ENCODE measurements at regions not wholly inside any gene's neighbourhood (a gene's known extent, or its start where the extent isn't known, plus 50 kb on each side); places are given as distances from the start of the nearest gene placed in this dataset.

- DNase-seq = no peak
Observed at GRCh38 chr1:224486801-224487583, 52.4 kb upstream of the WDR26 start.

GRCh38 chr1:224488806-224489499 lies 54.4 kb upstream of the WDR26 start:
- DNase-seq = no peak

- DNase-seq = no peak
Observed at GRCh38 chr1:224489534-224490365, 55.2 kb upstream of the WDR26 start.

- DNase-seq = no peak
Observed at GRCh38 chr1:224490549-224491537, 56.2 kb upstream of the WDR26 start.

- DNase-seq = no peak
Observed at GRCh38 chr1:224492015-224492414, 57.4 kb upstream of the WDR26 start.

- DNase-seq = no peak
Observed at GRCh38 chr1:224492632-224493031, 58.0 kb upstream of the WDR26 start.

GRCh38 chr1:224493269-224493668 lies 58.7 kb upstream of the WDR26 start:
- DNase-seq = no peak

- DNase-seq = no peak
Observed at GRCh38 chr1:224494343-224494742, 59.7 kb upstream of the WDR26 start.

- DNase-seq = no peak
Observed at GRCh38 chr1:224495866-224496265, 61.3 kb upstream of the WDR26 start.

GRCh38 chr1:224496826-224497225 lies 62.2 kb upstream of the WDR26 start:
- no peak for DNase-seq

GRCh38 chr1:224497714-224498573 lies 63.3 kb upstream of the WDR26 start:
- no peak for DNase-seq

- peak; percentile 42 for DNase-seq
Observed at GRCh38 chr1:224498574-224499170, 64.1 kb upstream of the WDR26 start.

- no peak for DNase-seq
Observed at GRCh38 chr1:224499204-224499603, 64.6 kb upstream of the WDR26 start.

GRCh38 chr1:224500796-224501195 lies 66.2 kb upstream of the WDR26 start:
- DNase-seq = no peak

- DNase-seq = no peak
Observed at GRCh38 chr1:224501836-224502235, 67.2 kb upstream of the WDR26 start.

- DNase-seq = no peak
Observed at GRCh38 chr1:224502459-224503160, 68.0 kb upstream of the WDR26 start.

- peak; percentile 67 for DNase-seq
Observed at GRCh38 chr1:224503161-224504118, 68.8 kb upstream of the WDR26 start.

- no peak for DNase-seq
Observed at GRCh38 chr1:224504297-224505041, 69.9 kb upstream of the WDR26 start.
